Ramos (cell line): ENCODE measurements at regions not wholly inside any gene's neighbourhood (a gene's known extent, or its start where the extent isn't known, plus 50 kb on each side); places are given as distances from the start of the nearest gene placed in this dataset.

Experiments
- in situ Hi-C: fragments of 300-500 bp; cut with MboI; formaldehyde crosslinking; loops from one replicate; pipeline ENCODE4 v1.14.3; 2022; ENCODE audit warnings: low sequenced_read_pairs; ENCODE audit not compliant: unreplicated experiment

DNA sequence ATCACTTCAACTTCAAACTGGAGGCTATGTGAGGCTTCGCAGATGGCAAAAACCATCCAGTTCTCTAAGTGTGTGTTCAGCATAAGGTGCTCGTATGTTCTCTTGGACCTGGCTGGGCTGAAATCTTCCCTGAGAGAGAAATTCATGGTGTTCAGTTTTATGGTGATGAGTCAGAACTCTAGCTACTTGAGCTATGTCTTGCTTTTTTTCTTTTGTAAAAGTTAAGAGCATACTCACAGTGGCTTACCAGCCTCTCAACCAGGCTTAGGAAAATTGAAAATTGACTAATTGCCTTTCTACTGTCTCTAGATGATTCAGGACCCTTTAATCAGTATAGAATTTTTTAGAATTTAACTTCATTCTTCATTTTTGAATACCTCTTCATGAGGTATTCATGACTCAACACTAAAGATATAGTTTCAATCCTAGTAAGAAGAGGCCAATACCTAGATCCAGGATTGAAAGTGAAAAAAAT lies 617.5 kb downstream of the TBL1XR1 start:
- in situ Hi-C loops: no loop called here

GRCh38 chr3:176578316-176578715 lies 619.0 kb downstream of the TBL1XR1 start:
- in situ Hi-C loops: no loop called here

DNA sequence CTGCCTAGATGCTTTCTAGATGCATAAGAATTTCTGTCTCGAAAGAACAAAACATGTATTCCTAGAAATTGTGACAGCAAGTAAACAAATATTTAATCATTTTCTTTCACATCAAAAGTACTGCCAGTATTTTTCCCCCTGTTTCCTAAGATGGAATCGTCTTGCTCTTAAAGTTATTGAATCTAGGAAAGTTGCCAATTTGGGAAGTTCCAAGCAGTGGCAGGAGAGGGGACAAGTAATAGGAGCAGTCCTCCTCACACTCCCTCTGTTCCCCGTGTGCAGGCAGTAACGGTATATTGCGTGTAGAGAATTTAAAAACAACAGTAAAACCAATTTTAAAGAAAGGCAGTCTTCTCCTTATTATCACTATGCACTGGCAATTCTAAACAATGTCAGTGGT lies 619.8 kb downstream of the TBL1XR1 start:
- in situ Hi-C loops: no loop called here

GRCh38 chr3:176574786-176575185 lies 622.5 kb downstream of the TBL1XR1 start:
- in situ Hi-C loops: no loop called here

DNA sequence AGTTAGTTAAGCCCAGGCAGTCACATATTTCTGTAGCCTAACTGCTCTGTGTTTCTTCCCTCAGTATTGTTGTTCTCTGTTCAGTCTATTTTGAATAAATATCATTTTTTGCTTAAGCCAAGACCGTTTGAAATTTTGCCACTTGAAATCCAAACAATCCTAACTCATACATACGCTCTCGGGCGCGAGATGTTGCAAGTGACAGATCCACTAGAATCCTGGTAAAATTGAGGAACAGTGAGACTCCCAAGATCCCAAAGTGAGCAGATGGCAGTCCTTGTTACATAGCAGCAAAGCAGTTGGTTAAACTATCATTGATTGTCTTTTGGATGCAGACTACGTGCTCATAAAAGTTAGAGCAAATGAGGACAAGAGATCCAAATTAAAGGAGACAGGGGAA lies 625.4 kb downstream of the TBL1XR1 start:
- in situ Hi-C loops: no loop called here

DNA sequence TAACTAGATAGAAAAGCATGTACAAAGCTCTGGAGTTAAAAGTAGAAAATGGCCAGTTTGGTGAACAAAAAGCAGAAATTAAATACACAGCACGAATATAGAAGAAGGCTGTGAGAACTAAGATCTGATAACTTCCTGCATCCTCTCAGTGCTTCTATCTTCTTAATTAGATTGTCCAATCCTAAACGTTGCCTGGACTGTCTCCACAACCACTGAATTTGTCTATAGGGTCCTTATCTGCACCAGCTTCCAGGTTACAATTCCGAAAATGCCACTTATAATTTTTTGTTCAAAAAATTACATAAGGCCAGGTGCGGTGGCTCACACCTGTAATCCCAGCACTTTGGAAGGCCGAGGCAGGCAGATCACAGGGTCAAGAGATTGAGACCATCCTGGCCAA lies 626.3 kb downstream of the TBL1XR1 start:
- in situ Hi-C loops: no loop called here

GRCh38 chr3:176568189-176568588 lies 629.1 kb downstream of the TBL1XR1 start:
- in situ Hi-C loops: no loop called here

DNA sequence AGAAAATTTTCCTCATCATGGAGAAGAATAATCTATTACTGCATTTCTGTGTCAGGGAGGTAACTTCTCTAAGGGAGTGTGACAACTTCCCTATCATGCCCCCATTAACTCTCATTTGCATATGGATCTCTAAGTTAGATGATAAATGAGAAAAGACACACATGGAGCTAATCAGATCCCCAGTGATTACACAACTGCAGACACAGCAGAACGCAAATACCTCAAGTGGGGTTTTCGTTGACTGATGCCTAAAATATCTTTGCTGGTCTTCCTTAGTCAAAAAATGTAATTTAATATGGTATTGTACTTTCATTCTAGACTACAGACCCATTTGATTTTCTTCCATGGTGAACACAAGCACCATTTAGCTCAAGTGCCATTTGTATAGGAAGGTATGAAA lies 630.5 kb downstream of the TBL1XR1 start:
- in situ Hi-C loops: no loop called here

- in situ Hi-C loops: no loop called here
Observed at GRCh38 chr3:176562331-176562730, 635.0 kb downstream of the TBL1XR1 start.

GRCh38 chr3:176561826-176562225 lies 635.5 kb downstream of the TBL1XR1 start:
- in situ Hi-C loops: no loop called here

GRCh38 chr3:176554791-176555654 lies 642.3 kb downstream of the TBL1XR1 start:
- in situ Hi-C loops: no loop called here

DNA sequence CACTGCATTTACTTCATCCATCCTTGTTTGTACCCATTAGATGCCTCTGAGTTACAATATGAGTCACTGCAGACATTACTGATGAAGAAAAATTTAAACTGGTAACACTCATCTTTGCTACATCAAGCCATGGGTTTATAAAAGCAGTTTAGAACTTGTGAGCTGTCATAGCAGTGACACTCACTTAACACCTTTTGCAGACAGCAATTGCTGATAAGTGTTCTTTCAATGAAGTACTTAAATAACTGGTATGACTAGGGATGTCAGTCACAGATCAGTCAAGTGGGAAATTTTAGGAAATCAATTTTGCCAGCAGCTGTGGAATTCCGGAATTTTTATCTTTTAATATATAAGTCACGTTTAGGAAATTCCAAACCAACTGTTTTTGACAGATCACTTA lies 643.0 kb downstream of the TBL1XR1 start:
- in situ Hi-C loops: no loop called here

DNA sequence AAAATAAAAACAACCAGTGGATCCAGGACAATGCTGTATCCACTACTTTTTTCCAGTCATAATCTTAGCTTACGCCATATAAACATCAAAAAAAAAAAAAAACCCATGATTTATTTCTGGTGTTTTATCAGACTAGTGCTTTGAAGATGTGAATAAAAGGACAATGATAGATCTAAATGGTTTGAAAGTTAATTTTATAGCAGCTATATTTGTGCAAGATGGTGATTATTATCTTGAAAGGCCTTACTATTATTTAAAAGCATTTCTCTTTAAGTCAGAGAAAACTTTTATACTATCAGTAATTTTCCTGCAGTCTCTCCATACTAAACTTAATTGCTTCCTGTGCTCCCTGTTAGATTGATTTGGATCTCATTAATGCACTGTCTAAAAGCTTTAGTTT lies 670.3 kb downstream of the TBL1XR1 start:
- in situ Hi-C loops: no loop called here

DNA sequence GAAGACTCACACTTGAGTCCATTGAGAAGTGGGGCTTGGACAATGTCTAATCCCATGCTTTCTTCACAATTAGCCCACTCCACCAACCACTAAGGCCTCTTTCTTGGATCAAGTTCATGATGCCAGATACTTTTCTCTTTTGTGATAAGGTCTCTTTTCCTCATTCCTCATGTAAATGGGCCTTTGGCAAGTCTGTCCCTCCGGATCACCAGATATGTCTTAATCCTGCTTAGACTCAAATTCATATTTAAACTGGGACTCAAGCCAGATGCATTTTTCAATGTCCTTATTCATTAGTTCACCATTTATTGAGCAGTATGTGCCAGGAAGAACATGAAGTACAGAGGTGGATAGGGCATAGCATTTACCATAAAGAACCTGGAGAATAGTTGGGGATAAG lies 671.1 kb downstream of the TBL1XR1 start:
- in situ Hi-C loops: no loop called here

DNA sequence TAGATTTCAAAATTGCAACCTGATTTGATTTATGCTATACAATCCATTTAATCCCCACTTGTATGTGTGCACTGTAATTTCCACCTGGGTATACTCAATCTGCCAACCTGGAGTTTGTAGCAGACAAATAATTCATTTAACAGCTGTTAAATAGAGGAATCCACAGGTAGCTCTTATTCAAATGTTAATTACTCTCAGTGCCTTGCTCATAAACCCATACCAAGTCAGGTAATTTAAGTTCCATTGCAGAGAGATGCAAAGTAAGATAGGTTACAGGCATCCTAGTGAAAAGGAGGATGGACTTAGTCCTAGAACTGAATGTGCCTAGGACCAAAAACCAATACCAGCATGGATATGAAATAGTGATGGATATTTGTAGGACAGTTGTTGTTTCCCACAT lies 674.2 kb downstream of the TBL1XR1 start:
- in situ Hi-C loops: loop anchor here (25.0 kb wide), 2 partner anchors 414 to 1864 kb away; no protein-coding TSS in a partner anchor

GRCh38 chr3:176522436-176522835 lies 674.8 kb downstream of the TBL1XR1 start:
- in situ Hi-C loops: loop anchor here (25.0 kb wide), 2 partner anchors 415 to 1865 kb away; no protein-coding TSS in a partner anchor

GRCh38 chr3:176521531-176522175 lies 675.6 kb downstream of the TBL1XR1 start:
- in situ Hi-C loops: loop anchor here (25.0 kb wide), 2 partner anchors 416 to 1866 kb away; no protein-coding TSS in a partner anchor

GRCh38 chr3:176514297-176514696 lies 683.0 kb downstream of the TBL1XR1 start:
- in situ Hi-C loops: loop anchor here (25.0 kb wide), 2 partner anchors 423 to 1873 kb away; no protein-coding TSS in a partner anchor

- in situ Hi-C loops: loop anchor here (25.0 kb wide), 2 partner anchors 424 to 1874 kb away; no protein-coding TSS in a partner anchor
Observed at GRCh38 chr3:176513604-176514003, 683.7 kb downstream of the TBL1XR1 start.

GRCh38 chr3:176512037-176512436 lies 685.2 kb downstream of the TBL1XR1 start:
- in situ Hi-C loops: loop anchor here (25.0 kb wide), 2 partner anchors 425 to 1875 kb away; no protein-coding TSS in a partner anchor

DNA sequence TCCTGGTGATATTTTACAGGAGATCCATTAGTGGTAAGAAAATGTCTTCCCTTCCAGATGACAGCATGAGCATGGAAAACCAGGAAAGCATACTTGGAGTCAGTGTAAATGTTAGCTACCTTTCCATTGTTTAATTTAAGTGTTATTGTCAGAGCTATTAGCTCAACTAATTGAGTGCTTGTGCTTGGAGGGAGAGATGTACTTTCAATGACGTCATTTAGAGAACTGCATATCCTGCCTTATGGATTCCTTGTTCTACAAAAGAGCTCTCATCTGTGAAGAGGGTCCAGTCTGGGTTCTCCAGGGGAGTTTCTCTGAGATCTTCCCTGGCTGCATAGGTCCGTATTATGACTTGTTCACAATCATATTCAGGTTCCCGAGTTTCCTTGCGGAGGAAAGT lies 687.2 kb downstream of the TBL1XR1 start:
- in situ Hi-C loops: loop anchor here (25.0 kb wide), 2 partner anchors 427 to 1877 kb away; no protein-coding TSS in a partner anchor
